Smooth muscle cell (in vitro differentiated cells): ENCODE measurements at regions not wholly inside any gene's neighbourhood (a gene's known extent, or its start where the extent isn't known, plus 50 kb on each side); places are given as distances from the start of the nearest gene placed in this dataset.

Experiments used
- DNase-seq: peaks from one replicate; lab custom pipeline; 2025; ENCODE audit not compliant: unreplicated experiment; lab: John Stamatoyannopoulos, UW
- H2AFZ ChIP-seq: fragments of 200-600 bp; sonication (generic); 2 replicates; pipeline ENCODE4 v1.6.0; 2016; ENCODE audit warnings: antibody characterized with exemption, low read depth, mild to moderate bottlenecking
- H3F3A ChIP-seq: fragments of 200-600 bp; sonication (generic); 2 replicates; pipeline ENCODE4 v1.6.0; 2017; ENCODE audit warnings: antibody characterized with exemption, low read depth
- H3K27ac ChIP-seq: fragments of 200-600 bp; sonication (generic); 2 replicates; pipeline ENCODE4 v1.5.1; 2016; ENCODE audit warnings: low read depth, mild to moderate bottlenecking
- H3K27me3 ChIP-seq: fragments of 200-600 bp; sonication (generic); 2 replicates; pipeline ENCODE4 v1.6.1; 2016; ENCODE audit warnings: low read depth, mild to moderate bottlenecking
- H3K36me3 ChIP-seq: fragments of 200-600 bp; sonication (generic); 2 replicates; pipeline ENCODE4 v1.5.1; 2016; ENCODE audit warnings: low read depth
- H3K4me1 ChIP-seq: fragments of 200-600 bp; sonication (generic); 2 replicates; pipeline ENCODE4 v1.5.1; 2016; ENCODE audit warnings: low read depth
- H3K4me2 ChIP-seq: fragments of 200-600 bp; sonication (generic); 2 replicates; pipeline ENCODE4 v1.6.0; 2016; ENCODE audit warnings: mild to moderate bottlenecking
- H3K4me3 ChIP-seq: fragments of 200-600 bp; sonication (generic); 2 replicates; pipeline ENCODE4 v1.5.1; 2016; ENCODE audit warnings: mild to moderate bottlenecking
- H3K79me2 ChIP-seq: fragments of 200-600 bp; sonication (generic); 2 replicates; pipeline ENCODE4 v1.6.0; 2016; ENCODE audit warnings: low read depth, mild to moderate bottlenecking
- H3K9ac ChIP-seq: fragments of 200-600 bp; sonication (generic); 2 replicates; pipeline ENCODE4 v1.6.0; 2016; ENCODE audit warnings: low read depth
- H3K9me3 ChIP-seq: fragments of 200-600 bp; sonication (generic); replicated peaks from 2 replicates; pipeline ENCODE4 v1.5.1; 2016; ENCODE audit warnings: low read depth
- H4K20me1 ChIP-seq: fragments of 200-600 bp; sonication (generic); 2 replicates; pipeline ENCODE4 v1.6.0; 2016; ENCODE audit warnings: low read depth
- WGBS: methylation state at CpG from one replicate; pipeline ENCODE4 v1.1.7; 2016; ENCODE audit warnings: low lambda C conversion rate; 5-methylcytosine and 5-hydroxymethylcytosine counted together
- TF ChIP-seq, protein P1 (sequence below): fragments of 200-600 bp; sonication (generic); IDR thresholded peaks from 2 replicates; pipeline ENCODE4 v1.5.1; 2017; ENCODE audit warnings: borderline replicate concordance, mild to moderate bottlenecking, antibody characterized with exemption; ENCODE audit not compliant: insufficient read depth, poor library complexity, severe bottlenecking

DNA sequence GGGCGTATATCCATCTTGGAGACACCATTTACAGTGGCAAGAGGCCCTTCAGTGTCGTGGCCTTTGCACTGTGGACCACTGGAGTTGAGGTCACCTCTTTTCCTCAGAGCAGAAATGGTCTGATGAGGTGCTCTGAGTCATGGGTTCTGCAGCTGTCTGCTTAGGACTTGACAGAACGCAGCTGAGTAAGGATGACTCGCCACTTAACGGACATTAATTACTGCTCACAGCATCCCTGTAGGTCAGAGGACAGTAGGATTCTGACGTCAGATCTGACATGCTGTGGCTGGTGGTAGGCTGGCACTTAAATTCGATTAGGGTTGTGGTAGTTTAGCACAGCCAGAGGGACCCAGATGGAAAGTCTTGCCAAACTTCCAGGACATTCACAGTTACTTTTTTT, 479.4 kb downstream of the DMAC1 start:
- Histone ChIP-seq H3K36me3 (no peaks in the 10 kb centered on the region), H4K20me1 (no peaks in the 10 kb centered on the region), H3K4me2 (peak overlapping the region; percentile 46), H3K9me3 (no peaks in the 10 kb centered on the region), H3K79me2 (no peaks in the 10 kb centered on the region), H3K4me3 (no peak overlapping the region), H3K27ac (peak overlapping the region; percentile 79), H3F3A (peaks cover 19% of the 10 kb centered on the region), H2AFZ (no peak overlapping the region), H3K9ac (no peak overlapping the region), H3K27me3 (no peaks in the 10 kb centered on the region), H3K4me1 (peaks cover 21% of the 10 kb centered on the region)
- 13% methylated on average over 7 of the region's 7 CpGs for WGBS
- no peak for DNase-seq
- TF ChIP-seq, protein P1, sequence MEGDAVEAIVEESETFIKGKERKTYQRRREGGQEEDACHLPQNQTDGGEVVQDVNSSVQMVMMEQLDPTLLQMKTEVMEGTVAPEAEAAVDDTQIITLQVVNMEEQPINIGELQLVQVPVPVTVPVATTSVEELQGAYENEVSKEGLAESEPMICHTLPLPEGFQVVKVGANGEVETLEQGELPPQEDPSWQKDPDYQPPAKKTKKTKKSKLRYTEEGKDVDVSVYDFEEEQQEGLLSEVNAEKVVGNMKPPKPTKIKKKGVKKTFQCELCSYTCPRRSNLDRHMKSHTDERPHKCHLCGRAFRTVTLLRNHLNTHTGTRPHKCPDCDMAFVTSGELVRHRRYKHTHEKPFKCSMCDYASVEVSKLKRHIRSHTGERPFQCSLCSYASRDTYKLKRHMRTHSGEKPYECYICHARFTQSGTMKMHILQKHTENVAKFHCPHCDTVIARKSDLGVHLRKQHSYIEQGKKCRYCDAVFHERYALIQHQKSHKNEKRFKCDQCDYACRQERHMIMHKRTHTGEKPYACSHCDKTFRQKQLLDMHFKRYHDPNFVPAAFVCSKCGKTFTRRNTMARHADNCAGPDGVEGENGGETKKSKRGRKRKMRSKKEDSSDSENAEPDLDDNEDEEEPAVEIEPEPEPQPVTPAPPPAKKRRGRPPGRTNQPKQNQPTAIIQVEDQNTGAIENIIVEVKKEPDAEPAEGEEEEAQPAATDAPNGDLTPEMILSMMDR = no peak

DNA sequence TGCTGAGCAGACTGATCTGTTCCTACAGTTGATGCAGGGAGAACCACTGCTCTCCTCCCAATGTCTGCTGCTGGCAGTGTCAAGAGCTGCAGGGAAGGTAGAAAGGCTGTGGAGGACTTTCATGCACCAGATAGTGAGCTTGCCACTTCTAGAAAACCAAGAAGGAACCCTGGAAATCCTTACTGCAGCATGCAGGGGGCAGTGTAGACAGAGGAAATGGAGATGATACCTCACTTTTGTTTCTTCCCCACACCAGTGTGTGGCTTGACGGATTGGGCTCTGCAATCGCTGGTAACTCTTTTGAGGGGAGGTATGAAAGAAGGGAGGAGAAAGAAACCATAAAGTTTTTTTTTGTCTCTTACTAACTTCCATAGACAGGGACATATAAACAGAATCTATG, 480.7 kb downstream of the DMAC1 start:
- peaks cover 19% of the 10 kb centered on the region for H3F3A ChIP-seq
- no peak overlapping the region for H2AFZ ChIP-seq
- no peaks in the 10 kb centered on the region for H4K20me1 ChIP-seq
- 96% methylated on average over 2 of the region's 2 CpGs for WGBS
- H3K27ac ChIP-seq = peak overlapping the region; percentile 93
- H3K36me3 ChIP-seq = no peaks in the 10 kb centered on the region
- H3K9me3 ChIP-seq = no peaks in the 10 kb centered on the region
- H3K4me3 ChIP-seq = no peak overlapping the region
- TF ChIP-seq, protein P1 = no peak
- no peak for DNase-seq
- no peaks in the 10 kb centered on the region for H3K27me3 ChIP-seq
- no peak overlapping the region for H3K4me2 ChIP-seq
- peaks cover 21% of the 10 kb centered on the region for H3K4me1 ChIP-seq
- H3K9ac ChIP-seq = no peak overlapping the region
- H3K79me2 ChIP-seq = no peaks in the 10 kb centered on the region

DNA sequence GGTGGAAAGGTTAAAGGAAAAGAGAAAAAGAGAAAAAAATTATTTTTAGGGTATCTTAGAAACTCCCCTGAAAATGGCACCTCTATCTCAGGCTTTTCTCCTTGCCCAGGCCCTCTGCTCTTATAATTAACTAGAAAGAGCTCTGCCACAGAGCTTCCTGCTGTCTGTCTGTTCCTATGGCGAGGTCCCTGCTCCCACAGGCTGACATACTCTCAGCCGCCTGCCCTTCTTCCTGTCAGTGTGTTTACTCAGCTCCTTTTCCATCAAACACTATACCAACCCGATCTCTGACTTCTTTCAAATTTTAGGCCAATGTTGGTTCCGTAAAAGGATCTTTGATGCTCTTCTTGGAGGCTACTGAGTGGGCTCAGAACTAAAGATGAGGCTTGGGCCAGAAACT, 482.6 kb downstream of the DMAC1 start:
- WGBS = 44% methylated on average over 4 of the region's 4 CpGs

More for the DNA sequence above, 482.6 kb downstream of the DMAC1 start:
- Histone ChIP-seq H3K79me2 (no peaks in the 10 kb centered on the region), H3F3A (peaks cover 19% of the 10 kb centered on the region), H3K36me3 (no peaks in the 10 kb centered on the region), H2AFZ (peak overlapping the region; percentile 76), H4K20me1 (no peaks in the 10 kb centered on the region), H3K27me3 (no peaks in the 10 kb centered on the region), H3K4me3 (no peak overlapping the region), H3K9me3 (no peaks in the 10 kb centered on the region), H3K9ac (peak overlapping the region; percentile 60), H3K4me2 (peak overlapping the region; percentile 16), H3K27ac (peak overlapping the region; percentile 93), H3K4me1 (peaks cover 21% of the 10 kb centered on the region)
- TF ChIP-seq, protein P1 = no peak
- no peak for DNase-seq
